NB4 (cell line): ENCODE measurements at regions not wholly inside any gene's neighbourhood (a gene's known extent, or its start where the extent isn't known, plus 50 kb on each side); places are given as distances from the start of the nearest gene placed in this dataset.

Source experiments
- DNase-seq: peaks from one replicate; pipeline ENCODE4 v3.0.0; 2010; ENCODE audit warnings: low read depth
- H3K4me3 ChIP-seq: one replicate; pipeline ENCODE4 v1.5.1; 2011; ENCODE audit warnings: mild to moderate bottlenecking, low read depth, low read length, moderate library complexity
- MYC ChIP-seq: IDR thresholded peaks from 2 replicates; pipeline ENCODE4 v1.6.1; 2011; ENCODE audit warnings: low read depth, low read length
- POLR2A ChIP-seq: IDR thresholded peaks from 2 replicates; pipeline ENCODE4 v1.6.1; 2011; ENCODE audit warnings: mild to moderate bottlenecking; ENCODE audit not compliant: insufficient read length; ENCODE audit errors: extremely low read depth
- TF ChIP-seq, protein P1 (sequence below): IDR thresholded peaks from 2 replicates; pipeline ENCODE4 v1.6.1; 2011; ENCODE audit warnings: low read depth, low read length
- TF ChIP-seq, protein P2 (sequence below): IDR thresholded peaks from one replicate; pipeline ENCODE4 v1.5.1; 2012; ENCODE audit warnings: low read depth, low read length

DNA sequence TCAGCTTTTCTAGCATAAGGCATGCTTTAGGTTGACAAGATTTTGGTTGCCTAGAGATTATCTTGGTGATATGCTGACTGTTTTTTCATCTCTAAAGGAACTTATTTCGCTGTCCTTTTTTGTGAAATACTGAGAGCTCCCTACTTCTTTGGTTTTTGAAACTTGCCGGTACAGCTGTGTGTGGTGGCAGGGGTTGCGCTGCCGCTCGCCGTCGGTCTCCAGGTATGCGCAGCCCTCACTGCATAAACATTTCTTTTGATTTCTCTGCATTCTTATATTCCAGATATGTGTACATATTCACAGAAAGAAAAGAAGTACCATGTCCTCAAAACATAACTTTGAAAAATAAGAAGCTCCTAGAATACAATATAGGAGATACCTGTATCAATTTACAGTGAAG, 106.4 kb upstream of the SYNDIG1 start:
- TF ChIP-seq MYC, result no peak
- TF ChIP-seq, protein P1, sequence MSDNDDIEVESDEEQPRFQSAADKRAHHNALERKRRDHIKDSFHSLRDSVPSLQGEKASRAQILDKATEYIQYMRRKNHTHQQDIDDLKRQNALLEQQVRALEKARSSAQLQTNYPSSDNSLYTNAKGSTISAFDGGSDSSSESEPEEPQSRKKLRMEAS, result no peak
- TF ChIP-seq, protein P2, sequence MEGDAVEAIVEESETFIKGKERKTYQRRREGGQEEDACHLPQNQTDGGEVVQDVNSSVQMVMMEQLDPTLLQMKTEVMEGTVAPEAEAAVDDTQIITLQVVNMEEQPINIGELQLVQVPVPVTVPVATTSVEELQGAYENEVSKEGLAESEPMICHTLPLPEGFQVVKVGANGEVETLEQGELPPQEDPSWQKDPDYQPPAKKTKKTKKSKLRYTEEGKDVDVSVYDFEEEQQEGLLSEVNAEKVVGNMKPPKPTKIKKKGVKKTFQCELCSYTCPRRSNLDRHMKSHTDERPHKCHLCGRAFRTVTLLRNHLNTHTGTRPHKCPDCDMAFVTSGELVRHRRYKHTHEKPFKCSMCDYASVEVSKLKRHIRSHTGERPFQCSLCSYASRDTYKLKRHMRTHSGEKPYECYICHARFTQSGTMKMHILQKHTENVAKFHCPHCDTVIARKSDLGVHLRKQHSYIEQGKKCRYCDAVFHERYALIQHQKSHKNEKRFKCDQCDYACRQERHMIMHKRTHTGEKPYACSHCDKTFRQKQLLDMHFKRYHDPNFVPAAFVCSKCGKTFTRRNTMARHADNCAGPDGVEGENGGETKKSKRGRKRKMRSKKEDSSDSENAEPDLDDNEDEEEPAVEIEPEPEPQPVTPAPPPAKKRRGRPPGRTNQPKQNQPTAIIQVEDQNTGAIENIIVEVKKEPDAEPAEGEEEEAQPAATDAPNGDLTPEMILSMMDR, result no peak
- no peak for TF ChIP-seq POLR2A
- DNase-seq, result no peak

DNA sequence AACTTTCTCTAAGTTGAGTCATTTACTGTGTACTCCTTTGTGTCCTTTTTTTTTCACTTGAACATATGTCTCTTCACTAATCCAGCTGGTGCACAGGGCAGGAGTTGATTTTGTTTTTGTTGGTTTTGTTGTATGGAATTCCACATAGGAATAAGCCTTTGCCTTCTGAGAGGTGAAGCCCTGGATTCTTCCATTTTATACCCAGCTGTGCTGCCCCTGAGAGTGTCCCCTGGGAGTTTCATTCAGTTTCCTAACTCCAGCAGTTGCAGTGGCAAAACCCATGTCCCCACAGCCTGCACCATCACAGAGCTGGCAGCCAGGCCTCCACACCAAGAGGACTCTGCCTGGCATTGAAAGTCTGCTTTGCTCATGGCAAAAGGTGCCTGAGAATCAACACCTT, 107.3 kb upstream of the SYNDIG1 start:
- TF ChIP-seq, protein P2, result no peak
- TF ChIP-seq MYC (no peak), POLR2A (no peak)
- TF ChIP-seq, protein P1, result no peak
- DNase-seq, result no peak

More for the DNA sequence above, 106.4 kb upstream of the SYNDIG1 start:
- H3K4me3 ChIP-seq, result no peak overlapping the region

DNA sequence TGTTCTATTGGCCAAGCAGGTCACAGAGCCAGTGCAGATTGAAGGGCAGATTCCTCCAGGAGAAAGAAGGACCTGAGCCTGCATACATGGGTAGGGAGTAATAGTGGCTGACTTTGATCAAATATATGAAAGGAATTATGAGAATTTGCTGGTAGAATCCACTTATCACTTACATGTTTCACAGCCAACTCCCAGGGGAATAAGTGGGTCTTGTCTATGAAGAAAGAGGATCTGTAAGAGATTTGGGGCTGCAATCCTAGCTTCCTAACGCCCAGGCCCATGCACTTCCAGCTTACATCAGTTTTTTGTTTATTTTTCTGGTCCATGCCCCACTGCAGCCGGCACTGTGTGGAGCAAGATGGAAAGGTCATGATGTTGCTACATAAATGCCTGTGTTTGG, 107.9 kb upstream of the SYNDIG1 start:
- H3K4me3 ChIP-seq, result no peak overlapping the region
- TF ChIP-seq, protein P1, result no peak
- TF ChIP-seq, protein P2, result no peak
- TF ChIP-seq MYC (no peak), POLR2A (no peak)
- DNase-seq, result peak; percentile 3

More for the DNA sequence above, 107.3 kb upstream of the SYNDIG1 start:
- H3K4me3 ChIP-seq, result no peak overlapping the region

DNA sequence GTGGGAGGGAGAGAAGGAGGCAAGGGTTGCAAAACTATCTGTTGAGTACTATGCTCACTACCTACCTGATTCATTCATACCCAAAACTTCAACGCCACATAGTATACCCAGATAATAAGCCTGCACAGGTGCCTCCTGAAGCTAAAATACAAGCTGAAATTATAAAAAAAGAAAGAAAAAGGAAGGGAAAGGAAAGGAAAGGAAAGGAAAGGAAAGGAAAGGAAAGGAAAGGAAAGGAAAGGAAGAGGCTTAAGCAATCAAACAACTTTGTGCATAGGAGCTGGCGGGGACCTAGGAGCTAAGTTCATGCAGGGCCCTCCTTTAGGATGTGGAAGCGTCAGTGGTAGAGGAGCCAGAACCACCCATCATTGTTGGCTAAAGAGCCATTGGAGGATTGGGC, 108.9 kb upstream of the SYNDIG1 start:
- DNase-seq, result no peak
- TF ChIP-seq POLR2A, result no peak
- TF ChIP-seq, protein P1, result no peak
- no peak overlapping the region for H3K4me3 ChIP-seq

DNA sequence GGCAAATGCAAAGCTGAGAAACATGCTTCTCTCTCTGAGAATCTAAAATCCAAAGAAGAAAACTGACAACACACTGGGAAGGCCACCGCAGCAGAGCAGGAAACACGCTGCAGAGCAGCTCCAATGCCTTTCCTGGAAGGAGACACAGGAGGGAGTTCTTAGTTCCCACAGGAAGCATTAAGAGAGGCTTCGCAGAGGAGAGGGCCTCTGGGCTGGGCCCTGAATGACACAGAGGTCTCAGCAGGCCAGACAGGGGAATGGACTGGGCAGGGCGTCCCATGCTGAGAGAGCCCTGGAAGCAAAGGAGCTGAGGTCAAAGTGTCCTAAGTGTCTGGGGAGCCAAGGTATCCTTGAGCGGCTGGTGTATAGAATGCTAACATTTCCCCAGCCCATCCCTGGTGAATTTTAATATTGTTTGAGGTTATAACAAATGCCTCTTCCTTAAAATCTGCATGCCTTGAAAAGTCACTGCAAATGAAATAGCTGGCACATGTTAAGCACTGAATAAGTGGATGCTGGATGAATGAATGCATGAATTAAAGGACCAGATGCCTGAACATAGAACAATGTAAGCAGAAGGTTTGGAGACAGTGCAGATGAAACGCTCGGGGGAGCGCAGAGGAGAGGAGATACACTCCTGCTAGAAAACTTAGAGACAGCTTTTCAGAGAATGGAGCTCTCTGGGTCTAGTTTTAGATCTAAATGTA, 110.0 kb upstream of the SYNDIG1 start:
- TF ChIP-seq POLR2A, result no peak
- TF ChIP-seq, protein P1, result no peak
- TF ChIP-seq MYC, result no peak
- TF ChIP-seq, protein P2, result no peak
- no peak for DNase-seq
- H3K4me3 ChIP-seq, result no peak overlapping the region

DNA sequence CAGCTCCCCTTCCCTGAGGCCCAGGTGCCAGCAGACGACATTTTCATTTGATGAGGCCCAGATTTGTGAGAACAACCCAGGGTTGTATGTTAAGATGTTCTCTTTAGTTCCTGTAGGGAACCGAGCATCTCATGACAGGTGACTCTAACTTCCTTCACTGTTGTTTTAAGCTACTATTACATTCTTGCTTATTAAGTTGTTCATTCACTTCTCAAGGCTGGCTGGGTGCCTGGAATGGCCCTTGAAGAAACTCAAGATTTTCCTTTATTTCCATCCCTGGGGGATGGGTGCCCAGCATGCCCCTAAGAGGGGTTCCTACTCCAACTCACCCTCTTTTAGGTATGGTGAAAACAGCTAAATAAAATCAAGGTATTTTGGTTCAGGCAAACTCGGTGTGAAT, 111.5 kb upstream of the SYNDIG1 start:
- no peak overlapping the region for H3K4me3 ChIP-seq
- no peak for DNase-seq
- TF ChIP-seq POLR2A (no peak), MYC (no peak)
- TF ChIP-seq, protein P1, result no peak
- TF ChIP-seq, protein P2, result no peak
